ENCODE measurements at regions not wholly inside any gene's neighbourhood (a gene's known extent, or its start where the extent isn't known, plus 50 kb on each side); places are given as distances from the start of the nearest gene placed in this dataset.

GRCh38 chr5:113939988-113940387, 421.9 kb upstream of the KCNN2 start:
- no peaks in the 10 kb centered on the region for H3K4me1 Mint-ChIP-seq (ENCODE audit: low read depth)
- H3K36me3 Mint-ChIP-seq (ENCODE audit: insufficient read depth) = no peaks in the 10 kb centered on the region
- peaks cover 6% of the 10 kb centered on the region for H3K9me3 Mint-ChIP-seq
- DNase-seq (no peak), ATAC-seq (no peak)
- no peak overlapping the region for H3K4me3 Mint-ChIP-seq
- no peaks in the 10 kb centered on the region for H3K27me3 Mint-ChIP-seq (ENCODE audit: low read depth)

GRCh38 chr5:113950186-113950585, 411.7 kb upstream of the KCNN2 start:
- H3K9me3 Mint-ChIP-seq = peaks cover 18% of the 10 kb centered on the region
- no peak overlapping the region for H3K4me3 Mint-ChIP-seq
- ATAC-seq = no peak
- H3K27me3 Mint-ChIP-seq (ENCODE audit: low read depth) = no peaks in the 10 kb centered on the region
- DNase-seq = no peak
- no peaks in the 10 kb centered on the region for H3K36me3 Mint-ChIP-seq (ENCODE audit: insufficient read depth)
- H3K4me1 Mint-ChIP-seq (ENCODE audit: low read depth) = no peaks in the 10 kb centered on the region

GRCh38 chr5:113965225-113965624, 396.6 kb upstream of the KCNN2 start:
- Mint-ChIP-seq H3K4me3 (no peak overlapping the region), H3K36me3 (ENCODE audit: insufficient read depth) (no peaks in the 10 kb centered on the region), H3K4me1 (ENCODE audit: low read depth) (no peaks in the 10 kb centered on the region), H3K27me3 (ENCODE audit: low read depth) (no peaks in the 10 kb centered on the region), H3K9me3 (no peaks in the 10 kb centered on the region)
- no peak for DNase-seq
- ATAC-seq = no peak

- Mint-ChIP-seq H3K36me3 (ENCODE audit: insufficient read depth) (no peaks in the 10 kb centered on the region), H3K4me3 (no peak overlapping the region), H3K4me1 (ENCODE audit: low read depth) (no peaks in the 10 kb centered on the region), H3K9me3 (no peaks in the 10 kb centered on the region), H3K27me3 (ENCODE audit: low read depth) (no peaks in the 10 kb centered on the region)
- ATAC-seq (no peak), DNase-seq (no peak)
Observed at GRCh38 chr5:113969901-113970300, 392.0 kb upstream of the KCNN2 start.

- DNase-seq = no peak
- Mint-ChIP-seq H3K4me3 (no peak overlapping the region), H3K27me3 (ENCODE audit: low read depth) (no peaks in the 10 kb centered on the region), H3K36me3 (ENCODE audit: insufficient read depth) (no peaks in the 10 kb centered on the region), H3K4me1 (ENCODE audit: low read depth) (no peaks in the 10 kb centered on the region), H3K9me3 (peaks cover 5% of the 10 kb centered on the region)
- ATAC-seq = no peak
Observed at GRCh38 chr5:113971454-113971853, 390.4 kb upstream of the KCNN2 start.

GRCh38 chr5:113974976-113975375, 386.9 kb upstream of the KCNN2 start:
- ATAC-seq (no peak), DNase-seq (no peak)
- Mint-ChIP-seq H3K36me3 (ENCODE audit: insufficient read depth) (no peaks in the 10 kb centered on the region), H3K9me3 (peaks cover 10% of the 10 kb centered on the region), H3K27me3 (ENCODE audit: low read depth) (no peaks in the 10 kb centered on the region), H3K4me1 (ENCODE audit: low read depth) (no peaks in the 10 kb centered on the region), H3K4me3 (no peak overlapping the region)

- Mint-ChIP-seq H3K27me3 (ENCODE audit: low read depth) (no peaks in the 10 kb centered on the region), H3K4me1 (ENCODE audit: low read depth) (no peaks in the 10 kb centered on the region), H3K36me3 (ENCODE audit: insufficient read depth) (no peaks in the 10 kb centered on the region), H3K4me3 (no peak overlapping the region), H3K9me3 (no peaks in the 10 kb centered on the region)
- DNase-seq = no peak
- no peak for ATAC-seq
Observed at GRCh38 chr5:113984928-113985327, 376.9 kb upstream of the KCNN2 start.

GRCh38 chr5:113985505-113985904, 376.4 kb upstream of the KCNN2 start:
- no peaks in the 10 kb centered on the region for H3K9me3 Mint-ChIP-seq
- ATAC-seq = no peak

GRCh38 chr5:113989278-113989912, 372.5 kb upstream of the KCNN2 start:
- no peaks in the 10 kb centered on the region for H3K36me3 Mint-ChIP-seq (ENCODE audit: insufficient read depth)
- ATAC-seq = no peak

More at GRCh38 chr5:113985505-113985904, 376.4 kb upstream of the KCNN2 start:
- no peak for DNase-seq
- Mint-ChIP-seq H3K4me1 (ENCODE audit: low read depth) (no peaks in the 10 kb centered on the region), H3K36me3 (ENCODE audit: insufficient read depth) (no peaks in the 10 kb centered on the region), H3K27me3 (ENCODE audit: low read depth) (no peaks in the 10 kb centered on the region), H3K4me3 (no peak overlapping the region)

GRCh38 chr5:113989913-113990305, 372.0 kb upstream of the KCNN2 start:
- DNase-seq = no peak
- H3K4me3 Mint-ChIP-seq = no peak overlapping the region
- H3K4me1 Mint-ChIP-seq (ENCODE audit: low read depth) = no peaks in the 10 kb centered on the region
- no peak for ATAC-seq
- no peaks in the 10 kb centered on the region for H3K36me3 Mint-ChIP-seq (ENCODE audit: insufficient read depth)
- H3K27me3 Mint-ChIP-seq (ENCODE audit: low read depth) = no peaks in the 10 kb centered on the region
- H3K9me3 Mint-ChIP-seq = no peaks in the 10 kb centered on the region

More at GRCh38 chr5:113989278-113989912, 372.5 kb upstream of the KCNN2 start:
- no peaks in the 10 kb centered on the region for H3K27me3 Mint-ChIP-seq (ENCODE audit: low read depth)
- H3K4me1 Mint-ChIP-seq (ENCODE audit: low read depth) = no peaks in the 10 kb centered on the region
- H3K9me3 Mint-ChIP-seq = no peaks in the 10 kb centered on the region
- DNase-seq = no peak
- H3K4me3 Mint-ChIP-seq = no peak overlapping the region

GRCh38 chr5:114001076-114001475, 360.8 kb upstream of the KCNN2 start:
- no peaks in the 10 kb centered on the region for H3K36me3 Mint-ChIP-seq (ENCODE audit: insufficient read depth)
- no peaks in the 10 kb centered on the region for H3K27me3 Mint-ChIP-seq (ENCODE audit: low read depth)
- no peaks in the 10 kb centered on the region for H3K4me1 Mint-ChIP-seq (ENCODE audit: low read depth)
- no peak for DNase-seq
- no peak overlapping the region for H3K4me3 Mint-ChIP-seq
- H3K9me3 Mint-ChIP-seq = no peaks in the 10 kb centered on the region
- ATAC-seq = no peak

- Mint-ChIP-seq H3K4me1 (ENCODE audit: low read depth) (no peaks in the 10 kb centered on the region), H3K9me3 (no peaks in the 10 kb centered on the region), H3K36me3 (ENCODE audit: insufficient read depth) (no peaks in the 10 kb centered on the region), H3K4me3 (no peak overlapping the region), H3K27me3 (ENCODE audit: low read depth) (no peaks in the 10 kb centered on the region)
- ATAC-seq = no peak
- no peak for DNase-seq
Observed at GRCh38 chr5:114006582-114006981, 355.3 kb upstream of the KCNN2 start.

GRCh38 chr5:114007678-114008077, 354.2 kb upstream of the KCNN2 start:
- Mint-ChIP-seq H3K36me3 (ENCODE audit: insufficient read depth) (no peaks in the 10 kb centered on the region), H3K4me1 (ENCODE audit: low read depth) (no peaks in the 10 kb centered on the region), H3K27me3 (ENCODE audit: low read depth) (no peaks in the 10 kb centered on the region), H3K9me3 (no peaks in the 10 kb centered on the region), H3K4me3 (no peak overlapping the region)
- ATAC-seq = no peak
- DNase-seq = no peak

GRCh38 chr5:114010362-114010761, 351.5 kb upstream of the KCNN2 start:
- Mint-ChIP-seq H3K9me3 (no peaks in the 10 kb centered on the region), H3K4me1 (ENCODE audit: low read depth) (no peaks in the 10 kb centered on the region), H3K27me3 (ENCODE audit: low read depth) (no peaks in the 10 kb centered on the region), H3K36me3 (ENCODE audit: insufficient read depth) (no peaks in the 10 kb centered on the region), H3K4me3 (no peak overlapping the region)
- DNase-seq (no peak), ATAC-seq (no peak)

- Mint-ChIP-seq H3K9me3 (no peaks in the 10 kb centered on the region), H3K36me3 (ENCODE audit: insufficient read depth) (no peaks in the 10 kb centered on the region), H3K4me3 (no peak overlapping the region), H3K27me3 (ENCODE audit: low read depth) (no peaks in the 10 kb centered on the region), H3K4me1 (ENCODE audit: low read depth) (no peaks in the 10 kb centered on the region)
- DNase-seq (no peak), ATAC-seq (no peak)
Observed at GRCh38 chr5:114018186-114018585, 343.7 kb upstream of the KCNN2 start.

- H3K4me3 Mint-ChIP-seq = no peak overlapping the region
- no peaks in the 10 kb centered on the region for H3K27me3 Mint-ChIP-seq (ENCODE audit: low read depth)
- ATAC-seq = no peak
- H3K9me3 Mint-ChIP-seq = peaks cover 3% of the 10 kb centered on the region
- H3K36me3 Mint-ChIP-seq (ENCODE audit: insufficient read depth) = no peaks in the 10 kb centered on the region
- no peaks in the 10 kb centered on the region for H3K4me1 Mint-ChIP-seq (ENCODE audit: low read depth)
- DNase-seq = no peak
Observed at GRCh38 chr5:114038756-114039155, 323.1 kb upstream of the KCNN2 start.

All from activated T-cell treated with anti-CD3 and anti-CD28 coated beads, Interleukin-2, amount 50 U/mL, for 4 hours (primary cell).